LNCAP (cell line): ENCODE measurements at regions not wholly inside any gene's neighbourhood (a gene's known extent, or its start where the extent isn't known, plus 50 kb on each side); places are given as distances from the start of the nearest gene placed in this dataset.

Source experiments
- TF ChIP-seq, protein P1 (sequence below): fragments of 450-650 bp; IDR thresholded peaks from 2 replicates; pipeline ENCODE4 v1.5.1; 2017; ENCODE audit warnings: mild to moderate bottlenecking

DNA sequence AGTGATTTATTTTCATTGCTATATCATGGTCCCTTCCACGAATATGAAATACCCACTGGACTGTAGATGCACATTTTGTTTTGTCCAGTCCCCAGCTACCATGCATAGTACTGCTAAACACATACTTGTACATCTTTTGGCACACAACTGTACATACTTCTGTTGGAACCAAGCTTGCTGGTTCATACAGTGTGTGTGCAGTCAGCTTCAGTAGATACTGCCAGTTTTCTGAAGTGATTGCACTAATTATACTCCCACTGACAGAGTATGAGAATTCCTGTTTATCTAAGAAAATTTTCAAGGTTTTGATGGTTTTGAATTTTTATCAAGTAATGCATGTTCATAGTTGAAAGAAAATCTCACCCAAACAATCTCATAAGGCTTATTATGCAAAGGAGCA is 100.7 kb upstream of the LMCD1 start:
- TF ChIP-seq, protein P1, sequence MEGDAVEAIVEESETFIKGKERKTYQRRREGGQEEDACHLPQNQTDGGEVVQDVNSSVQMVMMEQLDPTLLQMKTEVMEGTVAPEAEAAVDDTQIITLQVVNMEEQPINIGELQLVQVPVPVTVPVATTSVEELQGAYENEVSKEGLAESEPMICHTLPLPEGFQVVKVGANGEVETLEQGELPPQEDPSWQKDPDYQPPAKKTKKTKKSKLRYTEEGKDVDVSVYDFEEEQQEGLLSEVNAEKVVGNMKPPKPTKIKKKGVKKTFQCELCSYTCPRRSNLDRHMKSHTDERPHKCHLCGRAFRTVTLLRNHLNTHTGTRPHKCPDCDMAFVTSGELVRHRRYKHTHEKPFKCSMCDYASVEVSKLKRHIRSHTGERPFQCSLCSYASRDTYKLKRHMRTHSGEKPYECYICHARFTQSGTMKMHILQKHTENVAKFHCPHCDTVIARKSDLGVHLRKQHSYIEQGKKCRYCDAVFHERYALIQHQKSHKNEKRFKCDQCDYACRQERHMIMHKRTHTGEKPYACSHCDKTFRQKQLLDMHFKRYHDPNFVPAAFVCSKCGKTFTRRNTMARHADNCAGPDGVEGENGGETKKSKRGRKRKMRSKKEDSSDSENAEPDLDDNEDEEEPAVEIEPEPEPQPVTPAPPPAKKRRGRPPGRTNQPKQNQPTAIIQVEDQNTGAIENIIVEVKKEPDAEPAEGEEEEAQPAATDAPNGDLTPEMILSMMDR = no peak

DNA sequence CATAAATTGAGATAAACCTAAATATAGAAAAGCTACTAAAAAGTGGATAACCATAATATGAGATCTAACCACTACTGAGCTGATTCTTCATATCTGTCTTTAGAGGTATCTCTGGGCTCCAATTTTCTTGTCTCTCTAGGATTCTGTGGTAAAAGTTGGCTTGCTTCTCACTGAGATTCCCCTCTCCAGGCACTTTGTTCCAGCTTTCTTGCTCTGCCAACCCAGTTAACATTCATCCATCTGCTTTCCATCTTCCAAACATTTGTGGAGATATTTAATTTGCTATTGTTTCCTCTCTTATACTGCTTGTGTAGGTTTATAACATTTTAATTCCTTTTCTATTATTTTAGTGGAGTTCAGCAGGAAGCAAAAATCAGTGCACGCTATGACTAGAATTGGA is 97.6 kb upstream of the LMCD1 start:
- TF ChIP-seq, protein P1 = no peak

DNA sequence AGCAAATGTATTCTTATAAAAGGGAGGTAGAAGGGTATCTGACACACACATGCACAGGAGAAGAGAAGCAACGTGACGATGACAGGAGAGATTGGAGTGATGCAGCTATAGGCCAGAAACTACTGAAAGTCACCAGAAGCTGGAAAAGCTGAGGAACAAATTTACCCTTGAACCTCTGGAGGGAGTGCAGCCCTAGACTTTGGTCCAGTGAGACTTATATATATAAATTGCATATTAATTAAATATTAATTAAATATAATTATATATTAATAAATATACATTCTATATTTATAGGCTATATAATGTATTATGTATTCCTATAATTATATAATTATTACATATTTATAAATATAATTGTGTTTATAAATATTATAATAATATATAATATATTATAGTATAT is 96.5 kb upstream of the LMCD1 start:
- TF ChIP-seq, protein P1 = no peak

DNA sequence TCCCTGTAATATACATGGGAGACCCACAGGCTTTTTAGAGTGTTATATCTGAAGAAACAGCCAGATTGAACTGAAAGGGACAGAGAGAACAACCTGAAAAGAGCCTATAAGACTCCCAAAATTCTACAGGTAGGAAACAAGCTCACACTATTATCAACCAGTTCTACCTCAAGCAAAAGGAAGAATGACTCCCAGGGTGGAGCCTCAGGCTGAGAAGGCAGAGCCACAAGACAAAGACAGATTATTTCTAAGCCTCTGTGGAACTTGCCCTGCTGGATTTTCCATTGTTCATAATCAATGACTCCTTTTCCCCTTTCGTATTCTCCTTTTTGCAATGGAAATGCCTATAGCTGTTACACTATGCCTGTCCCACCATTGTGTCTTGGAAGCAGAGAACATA is 95.1 kb upstream of the LMCD1 start:
- TF ChIP-seq, protein P1 = no peak

DNA sequence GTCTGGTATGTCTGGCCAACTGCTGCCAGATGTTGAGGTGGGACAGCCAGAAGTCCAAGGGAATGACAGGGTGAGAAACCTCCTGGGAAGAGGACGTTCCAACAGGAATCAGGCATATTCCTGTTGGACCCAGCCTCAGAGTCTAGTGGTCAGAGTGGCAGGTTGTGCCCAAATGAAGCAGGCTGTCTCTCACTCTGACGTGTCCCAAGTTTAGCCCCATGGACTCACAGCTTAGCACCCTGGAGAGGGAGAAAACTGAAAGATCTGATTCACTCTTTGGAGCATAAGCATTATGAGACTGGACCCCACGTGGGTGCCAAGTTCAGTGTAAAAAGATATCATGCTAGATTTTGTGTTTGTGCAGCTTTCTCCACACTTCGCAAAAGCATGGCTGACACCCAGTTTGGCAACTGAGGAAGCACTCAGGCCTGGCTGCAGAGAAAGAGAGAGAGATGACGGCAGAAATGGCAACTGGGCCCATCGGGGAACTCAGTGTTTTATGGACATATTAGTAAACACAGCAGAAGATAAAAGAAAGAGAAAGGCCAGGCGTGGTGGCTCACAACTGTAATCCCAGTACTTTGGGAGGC is 88.2 kb upstream of the LMCD1 start:
- TF ChIP-seq, protein P1 = no peak

DNA sequence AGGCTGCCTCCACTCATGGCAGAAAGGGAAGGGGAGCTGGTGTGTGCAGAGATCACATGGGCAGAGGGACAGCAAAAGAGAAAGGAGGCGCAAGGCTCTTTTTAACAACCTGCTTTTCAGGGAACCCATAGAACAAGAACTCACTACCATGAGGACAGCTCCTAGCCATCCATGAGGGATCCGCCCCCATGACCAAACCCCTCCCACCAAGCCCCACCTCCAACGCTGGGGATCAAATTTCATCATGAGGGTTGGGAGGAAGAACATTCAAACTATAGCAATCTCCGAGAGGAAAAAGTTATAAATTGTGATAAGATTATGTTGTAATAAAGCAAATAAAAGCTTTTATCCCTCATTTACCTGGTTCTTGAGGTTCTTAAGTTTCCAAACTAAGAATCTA is 84.7 kb upstream of the LMCD1 start:
- TF ChIP-seq, protein P1 = no peak

DNA sequence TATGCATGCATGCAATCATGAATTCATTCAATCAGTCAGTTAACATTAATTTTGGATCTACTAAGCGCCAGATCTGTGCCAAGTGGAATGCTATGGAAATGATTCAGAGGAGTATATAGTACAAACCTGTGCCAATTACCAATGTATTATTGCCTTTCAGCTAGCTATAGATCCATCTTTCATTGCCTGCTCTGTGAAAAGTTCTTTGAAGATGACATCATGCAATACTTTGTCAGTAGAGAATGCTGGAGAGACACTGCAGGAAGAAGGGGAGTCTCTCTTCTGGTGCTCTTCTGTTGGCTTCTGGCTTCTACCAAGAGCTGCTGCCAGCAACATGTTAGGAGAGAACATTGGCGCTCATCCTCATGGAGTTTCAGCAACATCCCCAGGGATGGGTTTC is 81.0 kb upstream of the LMCD1 start:
- TF ChIP-seq, protein P1 = no peak

DNA sequence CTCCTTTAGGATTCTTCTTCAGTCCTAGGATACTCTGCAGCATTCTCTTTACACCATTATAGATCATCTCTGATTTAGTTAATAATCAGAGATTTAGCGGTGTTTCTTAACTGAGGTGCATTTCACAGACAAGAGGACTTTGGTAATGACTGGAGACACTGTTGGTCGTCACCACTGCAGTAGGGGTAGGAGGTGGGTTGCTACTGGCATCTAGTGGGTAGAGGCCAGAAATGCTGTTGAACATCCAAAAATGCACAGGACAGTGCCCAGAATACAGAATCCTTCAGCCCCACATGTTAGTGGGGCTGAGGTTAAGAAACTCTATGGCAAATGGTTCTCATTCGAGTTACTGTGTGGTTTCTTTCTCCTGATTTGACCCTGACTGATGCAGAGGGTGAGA is 80.4 kb upstream of the LMCD1 start:
- TF ChIP-seq, protein P1 = no peak
